ENCODE measurements at regions not wholly inside any gene's neighbourhood (a gene's known extent, or its start where the extent isn't known, plus 50 kb on each side); places are given as distances from the start of the nearest gene placed in this dataset.

GRCh38 chr4:44861756-44862155 lies 135.4 kb upstream of the GNPDA2 start:
- DNase-seq (ENCODE audit: low read depth) = peak; percentile 5
- TF ChIP-seq CTCF (IDR thresholded peaks at IDR 0.05; ENCODE audit: insufficient read depth, low read depth, low read length) = no peak

GRCh38 chr4:44859477-44859876 lies 133.1 kb upstream of the GNPDA2 start:
- no peak overlapping the region for H3K4me3 ChIP-seq (ENCODE audit: low read depth, low read length)
- no peak for TF ChIP-seq CTCF (IDR thresholded peaks at IDR 0.05; ENCODE audit: insufficient read depth, low read depth, low read length)
- DNase-seq (ENCODE audit: low read depth) = no peak

More at GRCh38 chr4:44861756-44862155, 135.4 kb upstream of the GNPDA2 start:
- no peak overlapping the region for H3K4me3 ChIP-seq (ENCODE audit: low read depth, low read length)

GRCh38 chr4:44848466-44848865 lies 122.1 kb upstream of the GNPDA2 start:
- H3K4me3 ChIP-seq (ENCODE audit: low read depth, low read length) = no peak overlapping the region
- TF ChIP-seq CTCF (IDR thresholded peaks at IDR 0.05; ENCODE audit: insufficient read depth, low read depth, low read length) = no peak
- DNase-seq (ENCODE audit: low read depth) = no peak

- no peak for DNase-seq (ENCODE audit: low read depth)
- TF ChIP-seq CTCF (IDR thresholded peaks at IDR 0.05; ENCODE audit: insufficient read depth, low read depth, low read length) = no peak
- no peak overlapping the region for H3K4me3 ChIP-seq (ENCODE audit: low read depth, low read length)
These were observed 119.6 kb upstream of the GNPDA2 start for GRCh38 chr4:44845993-44846392.

GRCh38 chr4:44845309-44845708 lies 119.0 kb upstream of the GNPDA2 start:
- DNase-seq (ENCODE audit: low read depth) = no peak
- TF ChIP-seq CTCF (IDR thresholded peaks at IDR 0.05; ENCODE audit: insufficient read depth, low read depth, low read length) = no peak
- H3K4me3 ChIP-seq (ENCODE audit: low read depth, low read length) = no peak overlapping the region

- no peak for TF ChIP-seq CTCF (IDR thresholded peaks at IDR 0.05; ENCODE audit: insufficient read depth, low read depth, low read length)
- no peak overlapping the region for H3K4me3 ChIP-seq (ENCODE audit: low read depth, low read length)
- DNase-seq (ENCODE audit: low read depth) = no peak
These were observed 116.2 kb upstream of the GNPDA2 start for GRCh38 chr4:44842531-44842930.

- TF ChIP-seq CTCF (IDR thresholded peaks at IDR 0.05; ENCODE audit: insufficient read depth, low read depth, low read length) = no peak
- no peak for DNase-seq (ENCODE audit: low read depth)
- no peak overlapping the region for H3K4me3 ChIP-seq (ENCODE audit: low read depth, low read length)
These were observed 91.6 kb upstream of the GNPDA2 start for GRCh38 chr4:44817930-44818329.

All from fibroblast of villous mesenchyme (primary cell).